GM21360 (cell line): ENCODE measurements at regions not wholly inside any gene's neighbourhood (a gene's known extent, or its start where the extent isn't known, plus 50 kb on each side); places are given as distances from the start of the nearest gene placed in this dataset.

Experiments used
- ATAC-seq: cut with Tn5 transposase; IDR thresholded peaks from one replicate; pipeline ENCODE4 v1.9.1; 2021; ENCODE audit warnings: mild to moderate bottlenecking, moderate library complexity; ENCODE audit not compliant: unreplicated experiment

- no peak for ATAC-seq
Measured at GRCh38 chr18:39806525-39806924, 2148.5 kb upstream of the PIK3C3 start.

GRCh38 chr18:39805218-39805617 is 2149.8 kb upstream of the PIK3C3 start:
- no peak for ATAC-seq

- no peak for ATAC-seq
Measured at GRCh38 chr18:39802648-39803229, 2152.3 kb upstream of the PIK3C3 start.

GRCh38 chr18:39801848-39802247 is 2153.2 kb upstream of the PIK3C3 start:
- ATAC-seq: no peak

GRCh38 chr18:39801010-39801409 is 2154.0 kb upstream of the PIK3C3 start:
- ATAC-seq: no peak

- no peak for ATAC-seq
Measured at GRCh38 chr18:39799006-39799405, 2156.0 kb upstream of the PIK3C3 start.

GRCh38 chr18:39796393-39796792 is 2158.6 kb upstream of the PIK3C3 start:
- no peak for ATAC-seq

- no peak for ATAC-seq
Measured at GRCh38 chr18:39795350-39795749, 2159.7 kb upstream of the PIK3C3 start.

- ATAC-seq: no peak
Measured at GRCh38 chr18:39793609-39794008, 2161.4 kb upstream of the PIK3C3 start.

GRCh38 chr18:39788383-39788782 is 2166.7 kb upstream of the PIK3C3 start:
- ATAC-seq: no peak

- no peak for ATAC-seq
Measured at GRCh38 chr18:39786477-39786876, 2168.6 kb upstream of the PIK3C3 start.

- no peak for ATAC-seq
Measured at GRCh38 chr18:39784541-39784940, 2170.5 kb upstream of the PIK3C3 start.

- no peak for ATAC-seq
Measured at GRCh38 chr18:39781565-39781964, 2173.5 kb upstream of the PIK3C3 start.

- ATAC-seq: no peak
Measured at GRCh38 chr18:39780774-39781173, 2174.3 kb upstream of the PIK3C3 start.

- no peak for ATAC-seq
Measured at GRCh38 chr18:39779926-39780325, 2175.1 kb upstream of the PIK3C3 start.

- ATAC-seq: no peak
Measured at GRCh38 chr18:39776766-39777165, 2178.3 kb upstream of the PIK3C3 start.

GRCh38 chr18:39774957-39775598 is 2180.0 kb upstream of the PIK3C3 start:
- ATAC-seq: no peak

- ATAC-seq: no peak
Measured at GRCh38 chr18:39773646-39774045, 2181.4 kb upstream of the PIK3C3 start.

- ATAC-seq: no peak
Measured at GRCh38 chr18:39772155-39772919, 2182.7 kb upstream of the PIK3C3 start.

GRCh38 chr18:39770399-39770798 is 2184.6 kb upstream of the PIK3C3 start:
- ATAC-seq: no peak

GRCh38 chr18:39764873-39765272 is 2190.2 kb upstream of the PIK3C3 start:
- ATAC-seq: no peak

GRCh38 chr18:39761273-39761672 is 2193.8 kb upstream of the PIK3C3 start:
- ATAC-seq: no peak
